VCaP (cell line): ENCODE measurements at regions not wholly inside any gene's neighbourhood (a gene's known extent, or its start where the extent isn't known, plus 50 kb on each side); places are given as distances from the start of the nearest gene placed in this dataset.
A peak's percentile ranks its signal among the peaks of the same experiment; 100 is the strongest.

Experiments used
- H3K27ac ChIP-seq: fragments of 450-650 bp; 2 replicates; pipeline ENCODE4 v1.5.1; 2017
- TF ChIP-seq, protein P1 (sequence below): fragments of 450-650 bp; conservative IDR thresholded peaks from 2 replicates; pipeline ENCODE4 v1.5.1; 2017; ENCODE audit warnings: mild to moderate bottlenecking, moderate library complexity

GRCh38 chr2:147416099-147416498 lies 428.7 kb upstream of the ACVR2A start:
- TF ChIP-seq, protein P1, sequence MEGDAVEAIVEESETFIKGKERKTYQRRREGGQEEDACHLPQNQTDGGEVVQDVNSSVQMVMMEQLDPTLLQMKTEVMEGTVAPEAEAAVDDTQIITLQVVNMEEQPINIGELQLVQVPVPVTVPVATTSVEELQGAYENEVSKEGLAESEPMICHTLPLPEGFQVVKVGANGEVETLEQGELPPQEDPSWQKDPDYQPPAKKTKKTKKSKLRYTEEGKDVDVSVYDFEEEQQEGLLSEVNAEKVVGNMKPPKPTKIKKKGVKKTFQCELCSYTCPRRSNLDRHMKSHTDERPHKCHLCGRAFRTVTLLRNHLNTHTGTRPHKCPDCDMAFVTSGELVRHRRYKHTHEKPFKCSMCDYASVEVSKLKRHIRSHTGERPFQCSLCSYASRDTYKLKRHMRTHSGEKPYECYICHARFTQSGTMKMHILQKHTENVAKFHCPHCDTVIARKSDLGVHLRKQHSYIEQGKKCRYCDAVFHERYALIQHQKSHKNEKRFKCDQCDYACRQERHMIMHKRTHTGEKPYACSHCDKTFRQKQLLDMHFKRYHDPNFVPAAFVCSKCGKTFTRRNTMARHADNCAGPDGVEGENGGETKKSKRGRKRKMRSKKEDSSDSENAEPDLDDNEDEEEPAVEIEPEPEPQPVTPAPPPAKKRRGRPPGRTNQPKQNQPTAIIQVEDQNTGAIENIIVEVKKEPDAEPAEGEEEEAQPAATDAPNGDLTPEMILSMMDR: no peak
- H3K27ac ChIP-seq: no peak overlapping the region

GRCh38 chr2:147414656-147415055 lies 430.2 kb upstream of the ACVR2A start:
- H3K27ac ChIP-seq: peak overlapping the region; percentile 8; the same call in 1 of the 2 replicates

DNA sequence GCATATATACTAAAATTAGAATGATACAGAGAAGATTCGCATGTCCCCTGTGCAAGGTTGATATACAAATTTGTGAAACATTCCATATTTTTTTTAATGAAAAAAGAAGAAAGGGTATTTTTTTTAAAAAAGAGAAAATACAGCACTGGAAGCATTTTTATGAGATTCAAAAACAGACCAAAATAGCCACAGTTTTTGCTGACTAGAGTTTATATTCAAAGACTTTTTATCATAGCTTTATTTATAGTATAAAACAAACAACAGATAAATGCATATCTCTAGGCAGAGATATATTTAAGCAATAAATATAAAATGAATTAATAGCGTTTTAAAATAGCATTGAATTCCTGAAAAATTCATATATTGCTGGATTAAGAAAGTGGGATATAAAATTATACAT lies 436.5 kb upstream of the ACVR2A start:
- TF ChIP-seq, protein P1: no peak
- no peak overlapping the region for H3K27ac ChIP-seq

- H3K27ac ChIP-seq: no peak overlapping the region
- TF ChIP-seq, protein P1: no peak
Observed at GRCh38 chr2:147405651-147406050, 439.2 kb upstream of the ACVR2A start.

- H3K27ac ChIP-seq: no peak overlapping the region
- TF ChIP-seq, protein P1: no peak
Observed at GRCh38 chr2:147398996-147399395, 445.8 kb upstream of the ACVR2A start.

- TF ChIP-seq, protein P1: no peak
- H3K27ac ChIP-seq: no peak overlapping the region
Observed at GRCh38 chr2:147398301-147398700, 446.5 kb upstream of the ACVR2A start.

DNA sequence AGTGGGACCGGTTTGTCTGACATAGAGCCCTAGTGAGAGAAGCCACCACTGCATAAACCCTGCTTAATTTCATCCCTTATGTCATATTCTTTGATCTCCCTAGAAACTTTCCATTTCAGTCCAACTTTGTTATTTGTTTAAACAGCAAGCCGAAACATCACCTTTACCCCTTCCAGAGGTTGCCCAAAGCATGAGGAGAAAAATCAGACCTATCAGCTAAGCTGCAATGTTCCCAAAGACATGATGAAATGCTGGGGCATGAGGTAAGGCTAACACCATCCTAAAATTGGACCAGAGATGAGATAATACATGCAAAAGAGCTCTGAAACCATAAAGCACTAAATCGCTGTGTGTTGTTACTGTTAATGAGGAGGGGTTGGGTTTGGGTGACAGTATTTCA lies 447.9 kb upstream of the ACVR2A start:
- H3K27ac ChIP-seq: no peak overlapping the region
- TF ChIP-seq, protein P1: no peak

- TF ChIP-seq, protein P1: no peak
- H3K27ac ChIP-seq: no peak overlapping the region
Observed at GRCh38 chr2:147394179-147394790, 450.5 kb upstream of the ACVR2A start.
